GM13977 (cell line): ENCODE measurements at regions not wholly inside any gene's neighbourhood (a gene's known extent, or its start where the extent isn't known, plus 50 kb on each side); places are given as distances from the start of the nearest gene placed in this dataset.
A peak's percentile ranks its signal among the peaks of the same experiment; 100 is the strongest.

ENCODE experiments used
- DNase-seq: peaks from one replicate; pipeline ENCODE4 v3.0.0; 2012; ENCODE audit warnings: low spot score
- CTCF ChIP-seq: IDR thresholded peaks from 2 replicates; pipeline ENCODE4 v1.5.1; 2012; ENCODE audit warnings: mild to moderate bottlenecking, control low read depth; ENCODE audit not compliant: insufficient read depth; ENCODE audit errors: extremely low read depth, missing control alignments
- in situ Hi-C: fragments of 300-500 bp; cut with MboI; formaldehyde crosslinking; loops from one replicate; pipeline ENCODE4 v1.12.0; 2022; ENCODE audit warnings: low sequenced_read_pairs, low pct_unique_long_range_greater_than_20kb, mixed read lengths, inconsistent platforms; ENCODE audit not compliant: unreplicated experiment

- no peak for TF ChIP-seq CTCF
- in situ Hi-C loops, result no loop called here
- DNase-seq, result no peak
Observed at GRCh38 chr4:28654618-28655017, 1794.0 kb downstream of the STIM2 start.

- no peak for TF ChIP-seq CTCF
- no peak for DNase-seq
Observed at GRCh38 chr4:28665306-28665705, 1804.7 kb downstream of the STIM2 start.

GRCh38 chr4:28675582-28675981, 1814.9 kb downstream of the STIM2 start:
- no peak for TF ChIP-seq CTCF
- in situ Hi-C loops, result no loop called here
- DNase-seq, result no peak

More at GRCh38 chr4:28665306-28665705, 1804.7 kb downstream of the STIM2 start:
- in situ Hi-C loops, result no loop called here

- TF ChIP-seq CTCF, result no peak
- no peak for DNase-seq
- in situ Hi-C loops, result no loop called here
Observed at GRCh38 chr4:28677808-28678207, 1817.2 kb downstream of the STIM2 start.

GRCh38 chr4:28682847-28683246, 1822.2 kb downstream of the STIM2 start:
- DNase-seq, result no peak
- in situ Hi-C loops, result no loop called here
- no peak for TF ChIP-seq CTCF

- in situ Hi-C loops, result no loop called here
- DNase-seq, result peak; percentile 11
- peak; percentile 66 for TF ChIP-seq CTCF
Observed at GRCh38 chr4:28686618-28687017, 1826.0 kb downstream of the STIM2 start.

GRCh38 chr4:28690890-28691289, 1830.2 kb downstream of the STIM2 start:
- DNase-seq, result no peak
- in situ Hi-C loops, result no loop called here
- TF ChIP-seq CTCF, result no peak
